ENCODE measurements at regions not wholly inside any gene's neighbourhood (a gene's known extent, or its start where the extent isn't known, plus 50 kb on each side); places are given as distances from the start of the nearest gene placed in this dataset.
"Not testable (repeated sequence)": the region's sequence is repeated elsewhere in the genome, so short reads cannot be mapped to it uniquely, and the experiment has no call there.

GRCh38 chr4:4006356-4006755, 220.4 kb downstream of the OTOP1 start:
- H3K4me1 Mint-ChIP-seq; ATAC-seq; H3K36me3 Mint-ChIP-seq; H3K27ac Mint-ChIP-seq; H3K4me3 Mint-ChIP-seq; H3K9me3 Mint-ChIP-seq; DNase-seq (ENCODE audit: low spot score in 2 of 2): not testable (repeated sequence)

- H3K9me3 Mint-ChIP-seq; DNase-seq (ENCODE audit: low spot score in 2 of 2); H3K27ac Mint-ChIP-seq; H3K36me3 Mint-ChIP-seq; ATAC-seq; H3K4me3 Mint-ChIP-seq; H3K4me1 Mint-ChIP-seq: not testable (repeated sequence)
Measured at GRCh38 chr4:4019071-4019470, 207.7 kb downstream of the OTOP1 start.

- not testable (repeated sequence) for H3K4me1 Mint-ChIP-seq; H3K9me3 Mint-ChIP-seq; H3K27ac Mint-ChIP-seq; H3K4me3 Mint-ChIP-seq; ATAC-seq; DNase-seq (ENCODE audit: low spot score in 2 of 2); H3K36me3 Mint-ChIP-seq
Measured at GRCh38 chr4:4021161-4021560, 205.6 kb downstream of the OTOP1 start.

- H3K36me3 Mint-ChIP-seq; H3K4me3 Mint-ChIP-seq; ATAC-seq; H3K27ac Mint-ChIP-seq; H3K9me3 Mint-ChIP-seq; H3K4me1 Mint-ChIP-seq; DNase-seq (ENCODE audit: low spot score in 2 of 2): not testable (repeated sequence)
Measured at GRCh38 chr4:4026708-4027107, 200.0 kb downstream of the OTOP1 start.

- not testable (repeated sequence) for ATAC-seq; H3K9me3 Mint-ChIP-seq; H3K27ac Mint-ChIP-seq; DNase-seq (ENCODE audit: low spot score in 2 of 2); H3K4me3 Mint-ChIP-seq; H3K4me1 Mint-ChIP-seq; H3K36me3 Mint-ChIP-seq
Measured at GRCh38 chr4:4028752-4029151, 198.0 kb downstream of the OTOP1 start.

GRCh38 chr4:4030509-4030908, 196.2 kb downstream of the OTOP1 start:
- not testable (repeated sequence) for DNase-seq (ENCODE audit: low spot score in 2 of 2); ATAC-seq; H3K36me3 Mint-ChIP-seq; H3K4me3 Mint-ChIP-seq; H3K9me3 Mint-ChIP-seq; H3K4me1 Mint-ChIP-seq; H3K27ac Mint-ChIP-seq

GRCh38 chr4:4031446-4032135, 195.1 kb downstream of the OTOP1 start:
- not testable (repeated sequence) for H3K9me3 Mint-ChIP-seq; DNase-seq (ENCODE audit: low spot score in 2 of 2); H3K4me3 Mint-ChIP-seq; H3K36me3 Mint-ChIP-seq; H3K4me1 Mint-ChIP-seq; ATAC-seq; H3K27ac Mint-ChIP-seq

GRCh38 chr4:4032364-4032763, 194.4 kb downstream of the OTOP1 start:
- ATAC-seq, result not testable (repeated sequence)

GRCh38 chr4:4032801-4033605, 193.7 kb downstream of the OTOP1 start:
- not testable (repeated sequence) for H3K36me3 Mint-ChIP-seq, ATAC-seq, H3K27ac Mint-ChIP-seq, H3K4me1 Mint-ChIP-seq, H3K9me3 Mint-ChIP-seq, H3K4me3 Mint-ChIP-seq
- DNase-seq (ENCODE audit: low spot score in 2 of 2), result peak in 1 of 2 donors; percentile 49

More at GRCh38 chr4:4032364-4032763, 194.4 kb downstream of the OTOP1 start:
- DNase-seq (ENCODE audit: low spot score in 2 of 2); H3K4me1 Mint-ChIP-seq; H3K27ac Mint-ChIP-seq; H3K9me3 Mint-ChIP-seq; H3K36me3 Mint-ChIP-seq; H3K4me3 Mint-ChIP-seq: not testable (repeated sequence)

GRCh38 chr4:4037399-4038138, 189.2 kb downstream of the OTOP1 start:
- not testable (repeated sequence) for H3K27ac Mint-ChIP-seq; ATAC-seq; H3K9me3 Mint-ChIP-seq; DNase-seq (ENCODE audit: low spot score in 2 of 2); H3K4me3 Mint-ChIP-seq; H3K4me1 Mint-ChIP-seq; H3K36me3 Mint-ChIP-seq

GRCh38 chr4:4045823-4046222, 180.9 kb downstream of the OTOP1 start:
- not testable (repeated sequence) for H3K27ac Mint-ChIP-seq; H3K9me3 Mint-ChIP-seq; H3K36me3 Mint-ChIP-seq; ATAC-seq; DNase-seq (ENCODE audit: low spot score in 2 of 2); H3K4me3 Mint-ChIP-seq
- H3K4me1 Mint-ChIP-seq, result peaks cover 14% of the 10 kb centered on the region

- H3K9me3 Mint-ChIP-seq, H3K4me3 Mint-ChIP-seq: not testable (repeated sequence)
Measured at GRCh38 chr4:4046686-4047085, 180.0 kb downstream of the OTOP1 start.

GRCh38 chr4:4047202-4047601, 179.5 kb downstream of the OTOP1 start:
- peaks cover 14% of the 10 kb centered on the region for H3K4me1 Mint-ChIP-seq
- not testable (repeated sequence) for H3K9me3 Mint-ChIP-seq; ATAC-seq; H3K27ac Mint-ChIP-seq; H3K36me3 Mint-ChIP-seq; DNase-seq (ENCODE audit: low spot score in 2 of 2); H3K4me3 Mint-ChIP-seq

More at GRCh38 chr4:4046686-4047085, 180.0 kb downstream of the OTOP1 start:
- H3K36me3 Mint-ChIP-seq; H3K27ac Mint-ChIP-seq; DNase-seq (ENCODE audit: low spot score in 2 of 2); ATAC-seq: not testable (repeated sequence)
- peaks cover 14% of the 10 kb centered on the region for H3K4me1 Mint-ChIP-seq

- ATAC-seq; H3K27ac Mint-ChIP-seq; H3K9me3 Mint-ChIP-seq; H3K36me3 Mint-ChIP-seq; H3K4me3 Mint-ChIP-seq; DNase-seq (ENCODE audit: low spot score in 2 of 2): not testable (repeated sequence)
- peaks cover 14% of the 10 kb centered on the region for H3K4me1 Mint-ChIP-seq
Measured at GRCh38 chr4:4048227-4048626, 178.5 kb downstream of the OTOP1 start.

- H3K4me3 Mint-ChIP-seq; H3K9me3 Mint-ChIP-seq; H3K36me3 Mint-ChIP-seq; H3K27ac Mint-ChIP-seq; DNase-seq (ENCODE audit: low spot score in 2 of 2); ATAC-seq: not testable (repeated sequence)
- H3K4me1 Mint-ChIP-seq, result peaks cover 14% of the 10 kb centered on the region
Measured at GRCh38 chr4:4050781-4051180, 175.9 kb downstream of the OTOP1 start.
